CD4-positive, alpha-beta T cell (primary cell): ENCODE measurements at regions not wholly inside any gene's neighbourhood (a gene's known extent, or its start where the extent isn't known, plus 50 kb on each side); places are given as distances from the start of the nearest gene placed in this dataset.

ENCODE experiments used
- ATAC-seq: fragments of 200-7000 bp; cut with Tn5 transposase; one replicate; pipeline ENCODE4 v1.10.0; 2022; ENCODE audit warnings: mild to moderate bottlenecking; ENCODE audit not compliant: poor library complexity
- CTCF ChIA-PET: fragments of 350-600 bp; sonication (Branson Sonifier 250); formaldehyde crosslinking; loops from one replicate; lab custom pipeline; 2021; ENCODE audit warnings: antibody characterized with exemption, inconsistent platforms; lab: Charles Lee
- POLR2A ChIA-PET: fragments of 350-600 bp; sonication (Branson Sonifier 250); formaldehyde crosslinking; loops from one replicate; lab custom pipeline; 2021; ENCODE audit warnings: antibody characterized with exemption, inconsistent platforms; lab: Charles Lee
- DNase-seq, 14 experiments: peaks; one replicate each; pipeline ENCODE4 v3.0.0-alpha.2; 2013 to 2020; ENCODE audit warnings: mixed read lengths in 2 of 14
- H3K27ac ChIP-seq, 2 donors: one replicate each; pipeline versions ENCODE4 v1.5.1 to v1.7.0; 2013; ENCODE audit warnings: low read length in 2 of 2, low read depth in 1 of 2, mild to moderate bottlenecking in 1 of 2
- H3K27me3 ChIP-seq, 2 experiments: 1 replicate in 1 of 2; 2 replicates in 1 of 2; pipeline versions ENCODE4 v1.6.1 to v1.7.0; 2013; ENCODE audit warnings: low read length in 2 of 2, control low read depth in 1 of 2, mild to moderate bottlenecking in 1 of 2, moderate library complexity in 1 of 2; ENCODE audit not compliant: insufficient read depth in 2 of 2, control insufficient read depth in 1 of 2
- H3K36me3 ChIP-seq: one replicate; pipeline ENCODE4 v1.6.1; 2013; ENCODE audit warnings: low read length, control low read depth; ENCODE audit not compliant: insufficient read depth
- H3K4me1 ChIP-seq: one replicate; pipeline ENCODE4 v1.6.1; 2013; ENCODE audit warnings: low read length, control low read depth; ENCODE audit not compliant: insufficient read depth
- H3K4me3 ChIP-seq: one replicate; pipeline ENCODE4 v1.5.1; 2013; ENCODE audit warnings: mild to moderate bottlenecking, low read length, moderate library complexity
- H3K9me3 ChIP-seq, 2 experiments: 1 replicate in 1 of 2; 2 replicates in 1 of 2; pipeline versions ENCODE4 v1.6.1 to v1.7.0; 2013; ENCODE audit warnings: low read length in 2 of 2, mild to moderate bottlenecking in 2 of 2, control low read depth in 1 of 2, moderate library complexity in 1 of 2; ENCODE audit not compliant: control insufficient read depth in 1 of 2, insufficient read depth in 1 of 2
- H3K27ac Mint-ChIP-seq: one replicate; pipeline ENCODE4 v1.8.0; 2020; ENCODE audit warnings: mixed read lengths
- H3K27me3 Mint-ChIP-seq: one replicate; pipeline ENCODE4 v1.8.0; 2021; ENCODE audit warnings: mixed read lengths
- H3K36me3 Mint-ChIP-seq: one replicate; pipeline ENCODE4 v1.8.0; 2021; ENCODE audit warnings: low read depth, mixed read lengths
- H3K4me1 Mint-ChIP-seq: one replicate; pipeline ENCODE4 v1.8.0; 2021; ENCODE audit warnings: low read depth, mixed read lengths
- H3K4me3 Mint-ChIP-seq: one replicate; pipeline ENCODE4 v1.8.0; 2020; ENCODE audit warnings: mild to moderate bottlenecking, mixed read lengths
- H3K9me3 Mint-ChIP-seq: one replicate; pipeline ENCODE4 v1.8.0; 2020; ENCODE audit warnings: mixed read lengths
- intact Hi-C, 2 experiments: fragments of 100-400 bp; cut with DNase I in 1 of 2; cut with micrococcal nuclease in 1 of 2; formaldehyde crosslinking; loops; one replicate each; pipeline versions ENCODE4 v1.15.1 to v1.9.0; 2023 to 2025; cut with DNase I, micrococcal nuclease
- TF ChIP-seq, protein P1 (sequence below): fragments of 200-600 bp; IDR thresholded peaks from one replicate; pipeline ENCODE4 v1.8.0; 2022; ENCODE audit warnings: antibody characterized with exemption, mild to moderate bottlenecking

DNA sequence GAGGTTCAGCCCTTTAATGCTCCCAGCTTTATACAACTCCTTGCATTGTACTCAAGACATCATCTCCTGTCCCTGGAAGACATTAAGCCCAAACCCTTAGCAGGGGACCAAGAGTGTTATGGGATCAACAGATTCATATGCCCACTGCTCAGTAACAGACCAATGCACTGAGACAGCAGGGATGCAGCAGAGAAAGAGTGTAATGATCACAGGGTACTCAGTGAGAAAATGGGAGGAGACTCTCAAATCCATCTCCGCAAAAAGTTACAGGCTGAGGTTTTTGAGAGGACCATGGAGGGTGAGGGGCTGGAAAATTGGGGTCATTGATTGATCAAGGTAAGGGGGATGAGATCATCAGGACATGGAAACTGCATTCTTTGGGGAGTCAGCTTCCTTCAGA lies 96.2 kb downstream of the MATN1 start:
- intact Hi-C loops: no loop called here
- Mint-ChIP-seq H3K27ac (no peak overlapping the region), H3K27me3 (peaks cover 33% of the 10 kb centered on the region), H3K36me3 (no peaks in the 10 kb centered on the region), H3K4me3 (no peak overlapping the region), H3K9me3 (peaks cover 16% of the 10 kb centered on the region), H3K4me1 (no peaks in the 10 kb centered on the region)
- ChIA-PET CTCF (no interaction called here), POLR2A (no interaction called here)
- Histone ChIP-seq H3K4me3 (no peak overlapping the region), H3K4me1 (no peaks in the 10 kb centered on the region), H3K9me3 (peaks cover 8 to 28% of the 10 kb centered on the region in 2 experiments), H3K27ac (no peak overlapping the region), H3K27me3 (peaks cover 0 to 16% of the 10 kb centered on the region in 2 experiments), H3K36me3 (no peaks in the 10 kb centered on the region)
- no peak for ATAC-seq
- DNase-seq: no peak
- TF ChIP-seq, protein P1, sequence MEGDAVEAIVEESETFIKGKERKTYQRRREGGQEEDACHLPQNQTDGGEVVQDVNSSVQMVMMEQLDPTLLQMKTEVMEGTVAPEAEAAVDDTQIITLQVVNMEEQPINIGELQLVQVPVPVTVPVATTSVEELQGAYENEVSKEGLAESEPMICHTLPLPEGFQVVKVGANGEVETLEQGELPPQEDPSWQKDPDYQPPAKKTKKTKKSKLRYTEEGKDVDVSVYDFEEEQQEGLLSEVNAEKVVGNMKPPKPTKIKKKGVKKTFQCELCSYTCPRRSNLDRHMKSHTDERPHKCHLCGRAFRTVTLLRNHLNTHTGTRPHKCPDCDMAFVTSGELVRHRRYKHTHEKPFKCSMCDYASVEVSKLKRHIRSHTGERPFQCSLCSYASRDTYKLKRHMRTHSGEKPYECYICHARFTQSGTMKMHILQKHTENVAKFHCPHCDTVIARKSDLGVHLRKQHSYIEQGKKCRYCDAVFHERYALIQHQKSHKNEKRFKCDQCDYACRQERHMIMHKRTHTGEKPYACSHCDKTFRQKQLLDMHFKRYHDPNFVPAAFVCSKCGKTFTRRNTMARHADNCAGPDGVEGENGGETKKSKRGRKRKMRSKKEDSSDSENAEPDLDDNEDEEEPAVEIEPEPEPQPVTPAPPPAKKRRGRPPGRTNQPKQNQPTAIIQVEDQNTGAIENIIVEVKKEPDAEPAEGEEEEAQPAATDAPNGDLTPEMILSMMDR: no peak

DNA sequence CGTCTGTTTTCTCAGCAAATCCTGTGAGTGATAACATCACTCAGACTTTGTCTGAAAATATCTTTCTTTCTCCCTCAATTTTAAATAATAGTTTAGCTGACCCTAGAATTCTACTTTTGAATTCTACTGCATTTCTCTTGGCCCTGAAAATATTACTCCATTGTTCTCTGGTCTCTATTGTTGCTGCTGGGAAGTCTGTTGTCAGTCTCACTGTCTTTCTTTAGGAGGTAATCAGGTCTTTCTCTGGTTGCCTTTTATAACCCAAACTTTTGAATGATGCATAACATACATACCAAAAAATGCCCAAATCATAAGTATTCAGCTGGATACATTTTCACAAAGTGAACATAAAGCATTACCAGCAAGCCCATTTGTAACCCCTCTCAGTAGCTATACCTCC lies 100.0 kb downstream of the MATN1 start:
- peaks cover 8 to 28% of the 10 kb centered on the region in 2 experiments for H3K9me3 ChIP-seq
- H3K27ac ChIP-seq: no peak overlapping the region
- TF ChIP-seq, protein P1: no peak
- Mint-ChIP-seq H3K4me1 (no peaks in the 10 kb centered on the region), H3K36me3 (no peaks in the 10 kb centered on the region), H3K9me3 (peaks cover 17% of the 10 kb centered on the region), H3K27ac (no peak overlapping the region), H3K4me3 (no peak overlapping the region), H3K27me3 (peaks cover 39% of the 10 kb centered on the region)
- intact Hi-C loops: no loop called here
- H3K36me3 ChIP-seq: no peaks in the 10 kb centered on the region
- ATAC-seq (no peak), DNase-seq (no peak)
- ChIA-PET CTCF (no interaction called here), POLR2A (no interaction called here)
- H3K27me3 ChIP-seq: peaks cover 0 to 20% of the 10 kb centered on the region in 2 experiments
- no peaks in the 10 kb centered on the region for H3K4me1 ChIP-seq
- H3K4me3 ChIP-seq: no peak overlapping the region

DNA sequence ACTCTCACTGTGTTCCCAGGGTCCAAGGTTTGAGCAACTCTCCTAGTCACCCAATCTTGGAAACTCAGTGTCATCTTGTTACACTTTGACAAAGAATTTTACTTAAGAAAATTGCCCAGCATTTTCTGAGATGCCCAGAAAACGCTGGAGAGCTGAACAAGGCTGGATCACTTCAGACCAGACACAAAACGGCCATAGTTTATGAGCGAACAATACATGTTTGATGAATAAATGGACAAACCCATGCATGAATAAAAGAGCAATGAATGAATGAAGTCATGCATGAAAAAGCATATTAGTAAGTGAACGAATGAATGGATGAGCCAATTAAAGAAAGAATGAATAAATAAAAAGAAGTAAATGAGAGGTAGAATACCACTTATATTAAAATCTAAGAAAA lies 103.8 kb downstream of the MATN1 start:
- Histone ChIP-seq H3K4me3 (no peak overlapping the region), H3K9me3 (peaks cover 0 to 22% of the 10 kb centered on the region in 2 experiments), H3K27ac (no peak overlapping the region), H3K4me1 (no peaks in the 10 kb centered on the region), H3K36me3 (no peaks in the 10 kb centered on the region), H3K27me3 (peaks cover 0 to 10% of the 10 kb centered on the region in 2 experiments)
- Mint-ChIP-seq H3K4me1 (no peaks in the 10 kb centered on the region), H3K9me3 (peaks cover 11% of the 10 kb centered on the region), H3K36me3 (no peaks in the 10 kb centered on the region), H3K27me3 (peaks cover 36% of the 10 kb centered on the region), H3K4me3 (no peak overlapping the region), H3K27ac (no peak overlapping the region)
- DNase-seq: no peak
- TF ChIP-seq, protein P1: no peak
- POLR2A ChIA-PET: no interaction called here
- intact Hi-C loops: no loop called here
- no peak for ATAC-seq
- CTCF ChIA-PET: no interaction called here
